H1 (cell line): ENCODE measurements at regions not wholly inside any gene's neighbourhood (a gene's known extent, or its start where the extent isn't known, plus 50 kb on each side); places are given as distances from the start of the nearest gene placed in this dataset.

Experiments used
- CBX5 ChIP-seq: fragments of 300-800, 300-1000 bp; sonication (generic); IDR thresholded peaks from 2 replicates; pipeline ENCODE4 v1.7.1; 2016; ENCODE audit warnings: antibody characterized with exemption, low read length, low read depth
- CBX8 ChIP-seq: fragments of 300-800, 300-1000 bp; sonication (generic); IDR thresholded peaks from 2 replicates; pipeline ENCODE4 v1.7.1; 2016; ENCODE audit warnings: low read depth, low read length, borderline replicate concordance
- MAX ChIP-seq: IDR thresholded peaks from 2 replicates; pipeline ENCODE4 v1.6.1; 2012; ENCODE audit warnings: inconsistent platforms
- SP4 ChIP-seq: IDR thresholded peaks from 2 replicates; pipeline ENCODE4 v1.6.1; 2012; ENCODE audit warnings: low read length, inconsistent platforms

- TF ChIP-seq MAX (no peak), CBX8 (no peak), CBX5 (no peak), SP4 (no peak)
- TF ChIP-seq, all 59 proteins: peak for 0
These were observed 848.2 kb downstream of the NLGN4X start (continued) for GRCh38 chrX:5380426-5380825.
